ENCODE measurements at regions not wholly inside any gene's neighbourhood (a gene's known extent, or its start where the extent isn't known, plus 50 kb on each side); places are given as distances from the start of the nearest gene placed in this dataset.

DNA sequence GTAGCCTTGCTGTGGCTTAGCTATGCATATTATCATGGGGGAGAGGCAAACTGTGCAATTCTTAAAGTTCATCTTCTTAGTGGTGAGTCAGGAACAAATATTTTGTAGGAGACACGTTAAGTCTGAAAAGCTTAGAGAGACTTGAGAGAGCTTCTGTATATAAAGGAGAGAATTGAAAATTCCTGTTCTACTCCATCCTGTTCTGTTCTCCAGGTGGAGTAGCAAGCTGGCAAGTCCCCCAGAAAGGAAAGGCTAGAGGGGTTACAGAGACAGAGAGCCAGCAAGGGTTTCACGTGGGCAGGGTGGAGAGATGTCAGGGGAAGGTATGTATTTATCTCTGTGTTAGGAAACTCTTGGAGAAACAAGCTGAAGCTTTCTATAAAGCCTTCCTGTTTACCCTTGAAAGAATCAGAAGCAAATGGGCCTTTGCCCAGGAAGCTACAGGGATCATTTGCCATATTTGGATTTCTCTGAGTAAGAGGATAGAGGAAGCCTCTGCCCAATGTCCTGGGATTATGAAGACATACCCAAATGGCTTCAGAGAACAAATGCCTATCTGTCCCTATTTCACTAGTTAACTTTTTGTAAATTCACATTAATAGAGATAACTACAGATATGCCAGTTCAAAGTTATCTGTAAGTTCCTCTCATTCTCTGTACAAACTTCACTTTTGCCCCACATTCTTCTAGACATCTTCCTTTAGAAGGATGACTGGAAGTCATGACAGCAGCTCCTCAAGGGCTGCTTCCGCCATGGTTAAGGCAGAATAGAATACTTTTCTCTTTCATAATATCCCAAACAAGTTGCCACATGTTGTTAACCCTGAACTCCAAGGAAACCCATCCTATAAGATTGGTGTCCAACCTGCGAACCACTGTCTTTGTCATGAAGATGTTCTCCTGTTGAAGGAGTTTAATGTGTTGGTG, 126.7 kb upstream of the NEDD9 start (continued):
- TF ChIP-seq, protein P1, sequence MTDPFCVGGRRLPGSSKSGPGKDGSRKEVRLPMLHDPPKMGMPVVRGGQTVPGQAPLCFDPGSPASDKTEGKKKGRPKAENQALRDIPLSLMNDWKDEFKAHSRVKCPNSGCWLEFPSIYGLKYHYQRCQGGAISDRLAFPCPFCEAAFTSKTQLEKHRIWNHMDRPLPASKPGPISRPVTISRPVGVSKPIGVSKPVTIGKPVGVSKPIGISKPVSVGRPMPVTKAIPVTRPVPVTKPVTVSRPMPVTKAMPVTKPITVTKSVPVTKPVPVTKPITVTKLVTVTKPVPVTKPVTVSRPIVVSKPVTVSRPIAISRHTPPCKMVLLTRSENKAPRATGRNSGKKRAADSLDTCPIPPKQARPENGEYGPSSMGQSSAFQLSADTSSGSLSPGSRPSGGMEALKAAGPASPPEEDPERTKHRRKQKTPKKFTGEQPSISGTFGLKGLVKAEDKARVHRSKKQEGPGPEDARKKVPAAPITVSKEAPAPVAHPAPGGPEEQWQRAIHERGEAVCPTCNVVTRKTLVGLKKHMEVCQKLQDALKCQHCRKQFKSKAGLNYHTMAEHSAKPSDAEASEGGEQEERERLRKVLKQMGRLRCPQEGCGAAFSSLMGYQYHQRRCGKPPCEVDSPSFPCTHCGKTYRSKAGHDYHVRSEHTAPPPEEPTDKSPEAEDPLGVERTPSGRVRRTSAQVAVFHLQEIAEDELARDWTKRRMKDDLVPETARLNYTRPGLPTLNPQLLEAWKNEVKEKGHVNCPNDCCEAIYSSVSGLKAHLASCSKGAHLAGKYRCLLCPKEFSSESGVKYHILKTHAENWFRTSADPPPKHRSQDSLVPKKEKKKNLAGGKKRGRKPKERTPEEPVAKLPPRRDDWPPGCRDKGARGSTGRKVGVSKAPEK (CRISPR knock-in tag; IDR thresholded peaks at IDR 0.05; ENCODE audit: borderline replicate concordance) = no peak
- TF ChIP-seq, protein P2, sequence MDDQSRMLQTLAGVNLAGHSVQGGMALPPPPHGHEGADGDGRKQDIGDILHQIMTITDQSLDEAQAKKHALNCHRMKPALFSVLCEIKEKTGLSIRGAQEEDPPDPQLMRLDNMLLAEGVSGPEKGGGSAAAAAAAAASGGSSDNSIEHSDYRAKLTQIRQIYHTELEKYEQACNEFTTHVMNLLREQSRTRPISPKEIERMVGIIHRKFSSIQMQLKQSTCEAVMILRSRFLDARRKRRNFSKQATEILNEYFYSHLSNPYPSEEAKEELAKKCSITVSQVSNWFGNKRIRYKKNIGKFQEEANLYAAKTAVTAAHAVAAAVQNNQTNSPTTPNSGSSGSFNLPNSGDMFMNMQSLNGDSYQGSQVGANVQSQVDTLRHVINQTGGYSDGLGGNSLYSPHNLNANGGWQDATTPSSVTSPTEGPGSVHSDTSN (CRISPR knock-in tag; IDR thresholded peaks at IDR 0.05; ENCODE audit: borderline replicate concordance) = no peak
- TF ChIP-seq ZMYM4 (CRISPR knock-in tag; IDR thresholded peaks at IDR 0.05) (peak; percentile 75), HNRNPK (IDR thresholded peaks at IDR 0.05; ENCODE audit: low read depth, low read length, poor library complexity, severe bottlenecking) (no peak), THAP11 (CRISPR knock-in tag; IDR thresholded peaks at IDR 0.05) (peak; percentile 49; the same call in 1 of the 2 replicates), ZNF772 (CRISPR knock-in tag; IDR thresholded peaks at IDR 0.05) (peak; percentile 48; the same call in 1 of the 2 replicates), PRPF4 (IDR thresholded peaks at IDR 0.05; ENCODE audit: low read depth, low read length, poor library complexity, severe bottlenecking) (no peak), ZNF652 (CRISPR knock-in tag; IDR thresholded peaks at IDR 0.05; ENCODE audit: borderline replicate concordance, low read depth) (no peak), GABPB1 (CRISPR knock-in tag; IDR thresholded peaks at IDR 0.05) (peak; percentile 28; the same call in 1 of the 2 replicates), RARA (CRISPR knock-in tag; IDR thresholded peaks at IDR 0.05) (peak; percentile 67), MEIS2 (CRISPR knock-in tag; IDR thresholded peaks at IDR 0.05) (peak; percentile 70; the same call in 1 of the 2 replicates), SNAPC2 (CRISPR knock-in tag; IDR thresholded peaks at IDR 0.05) (peak; percentile 73; the same call in 1 of the 2 replicates), MAF1 (CRISPR knock-in tag; IDR thresholded peaks at IDR 0.05; ENCODE audit: borderline replicate concordance) (no peak), ZNF547 (CRISPR knock-in tag; IDR thresholded peaks at IDR 0.05) (0 out of 2 replicates have a peak, but pooled peaks have one; percentile 8), ERF (CRISPR knock-in tag; IDR thresholded peaks at IDR 0.05) (peak; percentile 91), ZNF3 (CRISPR knock-in tag; IDR thresholded peaks at IDR 0.05) (no peak), ELF3 (CRISPR knock-in tag; IDR thresholded peaks at IDR 0.05) (peak; percentile 97), ATM (IDR thresholded peaks at IDR 0.05; ENCODE audit: borderline replicate concordance) (no peak), POGZ (CRISPR knock-in tag; IDR thresholded peaks at IDR 0.05) (peak; percentile 86), CEBPG (CRISPR knock-in tag; IDR thresholded peaks at IDR 0.05) (peak; percentile 69), ZNF713 (CRISPR knock-in tag; IDR thresholded peaks at IDR 0.05) (0 out of 2 replicates have a peak, but pooled peaks have one; percentile 20)
- TF ChIP-seq, protein P3, sequence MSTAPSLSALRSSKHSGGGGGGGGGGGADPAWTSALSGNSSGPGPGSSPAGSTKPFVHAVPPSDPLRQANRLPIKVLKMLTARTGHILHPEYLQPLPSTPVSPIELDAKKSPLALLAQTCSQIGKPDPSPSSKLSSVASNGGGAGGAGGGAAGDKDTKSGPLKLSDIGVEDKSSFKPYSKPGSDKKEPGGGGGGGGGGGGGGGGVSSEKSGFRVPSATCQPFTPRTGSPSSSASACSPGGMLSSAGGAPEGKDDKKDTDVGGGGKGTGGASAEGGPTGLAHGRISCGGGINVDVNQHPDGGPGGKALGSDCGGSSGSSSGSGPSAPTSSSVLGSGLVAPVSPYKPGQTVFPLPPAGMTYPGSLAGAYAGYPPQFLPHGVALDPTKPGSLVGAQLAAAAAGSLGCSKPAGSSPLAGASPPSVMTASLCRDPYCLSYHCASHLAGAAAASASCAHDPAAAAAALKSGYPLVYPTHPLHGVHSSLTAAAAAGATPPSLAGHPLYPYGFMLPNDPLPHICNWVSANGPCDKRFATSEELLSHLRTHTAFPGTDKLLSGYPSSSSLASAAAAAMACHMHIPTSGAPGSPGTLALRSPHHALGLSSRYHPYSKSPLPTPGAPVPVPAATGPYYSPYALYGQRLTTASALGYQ (CRISPR knock-in tag; IDR thresholded peaks at IDR 0.05) = 0 out of 2 replicates have a peak, but pooled peaks have one; percentile 15
- TF ChIP-seq, protein P4, sequence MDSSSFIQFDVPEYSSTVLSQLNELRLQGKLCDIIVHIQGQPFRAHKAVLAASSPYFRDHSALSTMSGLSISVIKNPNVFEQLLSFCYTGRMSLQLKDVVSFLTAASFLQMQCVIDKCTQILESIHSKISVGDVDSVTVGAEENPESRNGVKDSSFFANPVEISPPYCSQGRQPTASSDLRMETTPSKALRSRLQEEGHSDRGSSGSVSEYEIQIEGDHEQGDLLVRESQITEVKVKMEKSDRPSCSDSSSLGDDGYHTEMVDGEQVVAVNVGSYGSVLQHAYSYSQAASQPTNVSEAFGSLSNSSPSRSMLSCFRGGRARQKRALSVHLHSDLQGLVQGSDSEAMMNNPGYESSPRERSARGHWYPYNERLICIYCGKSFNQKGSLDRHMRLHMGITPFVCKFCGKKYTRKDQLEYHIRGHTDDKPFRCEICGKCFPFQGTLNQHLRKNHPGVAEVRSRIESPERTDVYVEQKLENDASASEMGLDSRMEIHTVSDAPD (CRISPR knock-in tag; IDR thresholded peaks at IDR 0.05) = no peak

All from HepG2 (cell line).